Hippocampal formation (tissue), 2 donors: ENCODE measurements at regions not wholly inside any gene's neighbourhood (a gene's known extent, or its start where the extent isn't known, plus 50 kb on each side); places are given as distances from the start of the nearest gene placed in this dataset.

ENCODE experiments used
- DNase-seq, 2 donors: peaks; one replicate each; lab custom pipeline; 2025; lab: John Stamatoyannopoulos, UW

- no peak for DNase-seq
These were observed 114.5 kb downstream of the RXFP2 start for GRCh38 chr13:31853643-31854326.

GRCh38 chr13:31859571-31859970 is 120.2 kb downstream of the RXFP2 start:
- no peak for DNase-seq

GRCh38 chr13:31860002-31860401 is 120.7 kb downstream of the RXFP2 start:
- DNase-seq, result peak in 1 of 2 donors; percentile 40

GRCh38 chr13:31862828-31863227 is 123.5 kb downstream of the RXFP2 start:
- no peak for DNase-seq

GRCh38 chr13:31864307-31864706 is 125.0 kb downstream of the RXFP2 start:
- DNase-seq, result no peak

GRCh38 chr13:31866099-31866498 is 126.8 kb downstream of the RXFP2 start:
- DNase-seq, result no peak

- DNase-seq, result no peak
These were observed 128.4 kb downstream of the RXFP2 start for GRCh38 chr13:31867709-31868108.

GRCh38 chr13:31869582-31869981 is 130.3 kb downstream of the RXFP2 start:
- DNase-seq, result no peak

- no peak for DNase-seq
These were observed 131.2 kb downstream of the RXFP2 start for GRCh38 chr13:31870511-31870910.

- DNase-seq, result no peak
These were observed 133.8 kb downstream of the RXFP2 start for GRCh38 chr13:31873145-31873544.

GRCh38 chr13:31875134-31875533 is 135.8 kb downstream of the RXFP2 start:
- no peak for DNase-seq

GRCh38 chr13:31878052-31878451 is 138.7 kb downstream of the RXFP2 start:
- DNase-seq, result no peak

- DNase-seq, result no peak
These were observed 139.2 kb downstream of the RXFP2 start for GRCh38 chr13:31878495-31878894.

GRCh38 chr13:31878955-31879354 is 139.6 kb downstream of the RXFP2 start:
- no peak for DNase-seq

- DNase-seq, result no peak
These were observed 141.6 kb downstream of the RXFP2 start for GRCh38 chr13:31880851-31881494.

- no peak for DNase-seq
These were observed 142.2 kb downstream of the RXFP2 start for GRCh38 chr13:31881495-31881882.

GRCh38 chr13:31882794-31883193 is 143.5 kb downstream of the RXFP2 start:
- no peak for DNase-seq

- no peak for DNase-seq
These were observed 145.2 kb downstream of the RXFP2 start for GRCh38 chr13:31884556-31884955.

- no peak for DNase-seq
These were observed 145.6 kb upstream of the FRY start for GRCh38 chr13:31885994-31886393.

- DNase-seq, result no peak
These were observed 144.3 kb upstream of the FRY start for GRCh38 chr13:31887286-31887685.

GRCh38 chr13:31890946-31891345 is 140.6 kb upstream of the FRY start:
- DNase-seq, result no peak

GRCh38 chr13:31891472-31891871 is 140.1 kb upstream of the FRY start:
- no peak for DNase-seq

GRCh38 chr13:31894931-31895330 is 136.6 kb upstream of the FRY start:
- no peak for DNase-seq

GRCh38 chr13:31895691-31896090 is 135.9 kb upstream of the FRY start:
- no peak for DNase-seq
